WTC11 (cell line): ENCODE measurements at regions not wholly inside any gene's neighbourhood (a gene's known extent, or its start where the extent isn't known, plus 50 kb on each side); places are given as distances from the start of the nearest gene placed in this dataset.

ENCODE experiments used
- ATAC-seq: fragments of 200-7000 bp; cut with Tn5 transposase; 2 replicates; pipeline ENCODE4 v1.10.0; 2021; ENCODE audit warnings: mild to moderate bottlenecking, moderate library complexity
- CTCF ChIA-PET: fragments of 300-600 bp; sonication (Branson Sonifier 250); formaldehyde crosslinking; loops from one replicate; lab custom pipeline; 2021; ENCODE audit warnings: antibody characterized with exemption; lab: Charles Lee
- POLR2A ChIA-PET: fragments of 350-600 bp; sonication (Branson Sonifier 250); formaldehyde crosslinking; loops from one replicate; lab custom pipeline; 2021; ENCODE audit warnings: antibody characterized with exemption; lab: Charles Lee
- DNase-seq: peaks from one replicate; pipeline ENCODE4 v3.0.0; 2021; ENCODE audit warnings: low spot score
- H3K27ac Mint-ChIP-seq: 2 replicates; pipeline ENCODE4 v1.8.0; 2021; ENCODE audit warnings: mixed read lengths
- H3K27me3 Mint-ChIP-seq: 2 replicates; pipeline ENCODE4 v1.8.0; 2021; ENCODE audit warnings: low read depth, mild to moderate bottlenecking, moderate library complexity, mixed read lengths
- H3K36me3 Mint-ChIP-seq: 2 replicates; pipeline ENCODE4 v1.8.0; 2021; ENCODE audit warnings: mixed read lengths
- H3K4me1 Mint-ChIP-seq: 2 replicates; pipeline ENCODE4 v1.8.0; 2022; ENCODE audit warnings: mixed read lengths
- H3K4me3 Mint-ChIP-seq: 2 replicates; pipeline ENCODE4 v1.8.0; 2021; ENCODE audit warnings: mild to moderate bottlenecking, moderate library complexity, mixed read lengths
- H3K9me3 Mint-ChIP-seq: 2 replicates; pipeline ENCODE4 v1.8.0; 2021; ENCODE audit warnings: mixed read lengths
- CREB1 ChIP-seq: sonication (generic); formaldehyde crosslinking; IDR thresholded peaks from 2 replicates; pipeline ENCODE4 v1.8.0; 2023; ENCODE audit warnings: mild to moderate bottlenecking, missing genetic modification reagents
- CREM ChIP-seq: sonication (generic); formaldehyde crosslinking; IDR thresholded peaks from 2 replicates; pipeline ENCODE4 v1.8.1; 2022; ENCODE audit warnings: mild to moderate bottlenecking, missing genetic modification reagents, moderate library complexity
- NR3C1 ChIP-seq: sonication (generic); formaldehyde crosslinking; conservative IDR thresholded peaks from 2 replicates; pipeline ENCODE4 v1.8.1; 2023; ENCODE audit warnings: low read depth, mild to moderate bottlenecking, missing genetic modification reagents
- OVOL2 ChIP-seq: fragments of 250-450 bp; sonication (Bioruptor Pico); IDR thresholded peaks from 2 replicates; pipeline ENCODE4 v1.9.0; 2021; ENCODE audit warnings: mild to moderate bottlenecking, borderline replicate concordance
- SMAD3 ChIP-seq: sonication (generic); formaldehyde crosslinking; IDR thresholded peaks from 2 replicates; pipeline ENCODE4 v1.8.0; 2022; ENCODE audit warnings: missing genetic modification reagents, mild to moderate bottlenecking, borderline replicate concordance
- TEAD4 ChIP-seq: sonication (generic); formaldehyde crosslinking; IDR thresholded peaks from 2 replicates; pipeline ENCODE4 v1.8.0; 2022; ENCODE audit warnings: mild to moderate bottlenecking, missing genetic modification reagents
- ZBTB21 ChIP-seq: sonication (generic); formaldehyde crosslinking; IDR thresholded peaks from 2 replicates; pipeline ENCODE4 v1.8.1; 2023; ENCODE audit warnings: mild to moderate bottlenecking, missing genetic modification reagents, borderline replicate concordance
- ZNF138 ChIP-seq: sonication (generic); formaldehyde crosslinking; conservative IDR thresholded peaks from 2 replicates; pipeline ENCODE4 v1.8.1; 2022; ENCODE audit warnings: mild to moderate bottlenecking, moderate library complexity, missing genetic modification reagents
- ZNF396 ChIP-seq: fragments of 250-450 bp; sonication (Bioruptor Pico); IDR thresholded peaks from 2 replicates; pipeline ENCODE4 v1.8.0; 2021; ENCODE audit warnings: mild to moderate bottlenecking, moderate library complexity, borderline replicate concordance
- ZNF416 ChIP-seq: fragments of 250-450 bp; sonication (Bioruptor Pico); IDR thresholded peaks from 2 replicates; pipeline ENCODE4 v1.9.0; 2021; ENCODE audit warnings: mild to moderate bottlenecking, inconsistent platforms
- ZNF423 ChIP-seq: fragments of 250-450 bp; sonication (Bioruptor Pico); IDR thresholded peaks from 2 replicates; pipeline ENCODE4 v2.1.2; 2022; ENCODE audit warnings: mild to moderate bottlenecking, moderate library complexity
- TF ChIP-seq, protein P1 (sequence below): sonication (generic); formaldehyde crosslinking; IDR thresholded peaks from 2 replicates; pipeline ENCODE4 v1.8.1; 2023; ENCODE audit warnings: mild to moderate bottlenecking, missing genetic modification reagents, moderate library complexity
- TF ChIP-seq, protein P2 (sequence below): sonication (generic); formaldehyde crosslinking; IDR thresholded peaks from 2 replicates; pipeline ENCODE4 v1.8.0; 2023; ENCODE audit warnings: missing genetic modification reagents, mild to moderate bottlenecking, borderline replicate concordance
- TF ChIP-seq, protein P3 (sequence below): fragments of 250-450 bp; sonication (Bioruptor Pico); IDR thresholded peaks from 2 replicates; pipeline ENCODE4 v1.8.0; 2021; ENCODE audit warnings: mild to moderate bottlenecking
- TF ChIP-seq, protein P4 (sequence below): fragments of 250-450 bp; sonication (Bioruptor Pico); conservative IDR thresholded peaks from 2 replicates; pipeline ENCODE4 v1.9.0; 2021; ENCODE audit warnings: mild to moderate bottlenecking
- TF ChIP-seq, protein P5 (sequence below): sonication (generic); formaldehyde crosslinking; IDR thresholded peaks from 2 replicates; pipeline ENCODE4 v1.8.1; 2022; ENCODE audit warnings: mild to moderate bottlenecking, missing genetic modification reagents, moderate library complexity, borderline replicate concordance
- TF ChIP-seq, protein P6 (sequence below): fragments of 250-450 bp; sonication (Bioruptor Pico); IDR thresholded peaks from 2 replicates; pipeline ENCODE4 v2.1.2; 2022; ENCODE audit warnings: mild to moderate bottlenecking, moderate library complexity
- TF ChIP-seq, protein P7 (sequence below): sonication (generic); formaldehyde crosslinking; IDR thresholded peaks from 2 replicates; pipeline ENCODE4 v1.8.0; 2022; ENCODE audit warnings: mild to moderate bottlenecking, missing genetic modification reagents
- TF ChIP-seq, protein P8 (sequence below): fragments of 250-450 bp; sonication (Bioruptor Pico); IDR thresholded peaks from 2 replicates; pipeline ENCODE4 v1.9.0; 2021; ENCODE audit warnings: mild to moderate bottlenecking

DNA sequence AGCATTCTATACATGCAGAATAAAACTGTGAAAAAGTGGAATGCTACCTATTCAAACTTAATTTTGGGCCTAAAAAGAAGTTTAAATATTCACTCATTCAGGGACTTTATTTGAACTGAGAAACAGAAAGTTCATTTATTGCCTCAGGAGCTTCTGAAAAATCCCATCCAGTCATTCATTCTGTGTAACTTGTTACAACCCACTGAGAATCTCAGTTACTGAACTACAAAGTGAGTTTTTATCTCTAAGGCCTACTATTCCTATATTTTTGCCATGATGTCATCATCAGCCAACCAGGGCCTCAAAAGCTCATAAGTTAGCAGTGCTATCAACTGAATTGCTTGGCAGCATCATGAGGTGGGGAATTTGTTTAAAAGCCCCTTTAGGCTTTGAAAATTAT lies 98.0 kb upstream of the BOC start:
- Mint-ChIP-seq H3K27ac (no peak overlapping the region), H3K9me3 (peaks cover 6% of the 10 kb centered on the region; the same call in 1 of the 2 replicates), H3K4me3 (no peak overlapping the region), H3K36me3 (no peaks in the 10 kb centered on the region), H3K27me3 (no peaks in the 10 kb centered on the region; the same call in 1 of the 2 replicates), H3K4me1 (peaks cover 25% of the 10 kb centered on the region)
- no peak for DNase-seq
- TF ChIP-seq ZNF423 (CRISPR knock-in tag) (no peak), OVOL2 (CRISPR knock-in tag) (no peak), ZBTB21 (CRISPR knock-in tag) (no peak), CREB1 (CRISPR knock-in tag) (no peak), ZNF138 (CRISPR knock-in tag) (no peak), NR3C1 (CRISPR knock-in tag) (no peak), ZNF396 (CRISPR knock-in tag) (no peak)
- TF ChIP-seq, protein P1, sequence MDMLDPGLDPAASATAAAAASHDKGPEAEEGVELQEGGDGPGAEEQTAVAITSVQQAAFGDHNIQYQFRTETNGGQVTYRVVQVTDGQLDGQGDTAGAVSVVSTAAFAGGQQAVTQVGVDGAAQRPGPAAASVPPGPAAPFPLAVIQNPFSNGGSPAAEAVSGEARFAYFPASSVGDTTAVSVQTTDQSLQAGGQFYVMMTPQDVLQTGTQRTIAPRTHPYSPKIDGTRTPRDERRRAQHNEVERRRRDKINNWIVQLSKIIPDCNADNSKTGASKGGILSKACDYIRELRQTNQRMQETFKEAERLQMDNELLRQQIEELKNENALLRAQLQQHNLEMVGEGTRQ, result no peak
- TF ChIP-seq, protein P2, sequence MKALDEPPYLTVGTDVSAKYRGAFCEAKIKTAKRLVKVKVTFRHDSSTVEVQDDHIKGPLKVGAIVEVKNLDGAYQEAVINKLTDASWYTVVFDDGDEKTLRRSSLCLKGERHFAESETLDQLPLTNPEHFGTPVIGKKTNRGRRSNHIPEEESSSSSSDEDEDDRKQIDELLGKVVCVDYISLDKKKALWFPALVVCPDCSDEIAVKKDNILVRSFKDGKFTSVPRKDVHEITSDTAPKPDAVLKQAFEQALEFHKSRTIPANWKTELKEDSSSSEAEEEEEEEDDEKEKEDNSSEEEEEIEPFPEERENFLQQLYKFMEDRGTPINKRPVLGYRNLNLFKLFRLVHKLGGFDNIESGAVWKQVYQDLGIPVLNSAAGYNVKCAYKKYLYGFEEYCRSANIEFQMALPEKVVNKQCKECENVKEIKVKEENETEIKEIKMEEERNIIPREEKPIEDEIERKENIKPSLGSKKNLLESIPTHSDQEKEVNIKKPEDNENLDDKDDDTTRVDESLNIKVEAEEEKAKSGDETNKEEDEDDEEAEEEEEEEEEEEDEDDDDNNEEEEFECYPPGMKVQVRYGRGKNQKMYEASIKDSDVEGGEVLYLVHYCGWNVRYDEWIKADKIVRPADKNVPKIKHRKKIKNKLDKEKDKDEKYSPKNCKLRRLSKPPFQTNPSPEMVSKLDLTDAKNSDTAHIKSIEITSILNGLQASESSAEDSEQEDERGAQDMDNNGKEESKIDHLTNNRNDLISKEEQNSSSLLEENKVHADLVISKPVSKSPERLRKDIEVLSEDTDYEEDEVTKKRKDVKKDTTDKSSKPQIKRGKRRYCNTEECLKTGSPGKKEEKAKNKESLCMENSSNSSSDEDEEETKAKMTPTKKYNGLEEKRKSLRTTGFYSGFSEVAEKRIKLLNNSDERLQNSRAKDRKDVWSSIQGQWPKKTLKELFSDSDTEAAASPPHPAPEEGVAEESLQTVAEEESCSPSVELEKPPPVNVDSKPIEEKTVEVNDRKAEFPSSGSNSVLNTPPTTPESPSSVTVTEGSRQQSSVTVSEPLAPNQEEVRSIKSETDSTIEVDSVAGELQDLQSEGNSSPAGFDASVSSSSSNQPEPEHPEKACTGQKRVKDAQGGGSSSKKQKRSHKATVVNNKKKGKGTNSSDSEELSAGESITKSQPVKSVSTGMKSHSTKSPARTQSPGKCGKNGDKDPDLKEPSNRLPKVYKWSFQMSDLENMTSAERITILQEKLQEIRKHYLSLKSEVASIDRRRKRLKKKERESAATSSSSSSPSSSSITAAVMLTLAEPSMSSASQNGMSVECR (CRISPR knock-in tag), result no peak
- POLR2A ChIA-PET, result no interaction called here
- CTCF ChIA-PET, result no interaction called here
- ATAC-seq, result no peak

DNA sequence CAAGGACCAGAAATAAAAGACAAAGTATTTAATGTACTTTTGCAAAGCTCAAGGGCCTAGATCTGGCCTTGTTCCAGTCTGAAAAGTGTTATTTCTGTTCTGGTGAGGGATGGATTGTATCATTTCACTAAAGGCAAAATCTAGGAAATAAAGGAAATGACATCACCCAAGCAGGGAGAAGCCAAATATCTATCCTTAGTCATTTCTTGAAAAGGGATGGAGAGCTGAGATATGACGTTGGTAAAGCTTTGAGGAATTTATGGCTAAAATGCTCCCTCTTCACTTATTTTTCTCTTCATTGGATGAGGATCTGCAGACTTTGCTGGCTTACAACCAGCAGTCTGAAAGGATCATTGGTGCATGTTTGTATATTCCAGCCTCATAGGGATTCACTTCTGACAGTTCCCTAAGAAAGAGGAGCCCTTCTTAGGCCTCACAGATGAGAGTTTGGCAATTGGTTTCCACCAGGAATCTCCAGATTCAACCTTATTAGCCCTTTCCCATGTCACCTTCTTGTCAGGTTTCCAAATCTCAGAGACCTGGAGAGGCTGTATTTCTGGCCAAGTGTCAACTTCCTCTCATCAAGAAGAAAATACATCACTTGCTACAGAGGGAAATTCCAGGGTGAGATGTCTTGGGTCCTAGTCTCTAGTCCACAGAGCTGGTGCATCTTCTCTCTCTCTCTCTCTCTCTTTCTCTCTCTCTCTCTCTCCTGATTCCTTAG lies 93.7 kb upstream of the BOC start:
- no peak for DNase-seq
- peaks cover 19% of the 10 kb centered on the region; the same call in 1 of the 2 replicates for H3K4me1 Mint-ChIP-seq
- no peaks in the 10 kb centered on the region for H3K36me3 Mint-ChIP-seq
- POLR2A ChIA-PET, result no interaction called here
- CTCF ChIA-PET, result no interaction called here
- no peaks in the 10 kb centered on the region; the same call in 1 of the 2 replicates for H3K27me3 Mint-ChIP-seq
- ATAC-seq, result no peak
- peaks cover 6% of the 10 kb centered on the region; the same call in 1 of the 2 replicates for H3K9me3 Mint-ChIP-seq
- no peak overlapping the region for H3K4me3 Mint-ChIP-seq
- no peak overlapping the region for H3K27ac Mint-ChIP-seq
- no peak for TF ChIP-seq ZNF416
- no peak for TF ChIP-seq SMAD3 (CRISPR knock-in tag)
- TF ChIP-seq, protein P3, sequence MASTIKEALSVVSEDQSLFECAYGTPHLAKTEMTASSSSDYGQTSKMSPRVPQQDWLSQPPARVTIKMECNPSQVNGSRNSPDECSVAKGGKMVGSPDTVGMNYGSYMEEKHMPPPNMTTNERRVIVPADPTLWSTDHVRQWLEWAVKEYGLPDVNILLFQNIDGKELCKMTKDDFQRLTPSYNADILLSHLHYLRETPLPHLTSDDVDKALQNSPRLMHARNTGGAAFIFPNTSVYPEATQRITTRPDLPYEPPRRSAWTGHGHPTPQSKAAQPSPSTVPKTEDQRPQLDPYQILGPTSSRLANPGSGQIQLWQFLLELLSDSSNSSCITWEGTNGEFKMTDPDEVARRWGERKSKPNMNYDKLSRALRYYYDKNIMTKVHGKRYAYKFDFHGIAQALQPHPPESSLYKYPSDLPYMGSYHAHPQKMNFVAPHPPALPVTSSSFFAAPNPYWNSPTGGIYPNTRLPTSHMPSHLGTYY (CRISPR knock-in tag), result no peak
- TF ChIP-seq, protein P4, sequence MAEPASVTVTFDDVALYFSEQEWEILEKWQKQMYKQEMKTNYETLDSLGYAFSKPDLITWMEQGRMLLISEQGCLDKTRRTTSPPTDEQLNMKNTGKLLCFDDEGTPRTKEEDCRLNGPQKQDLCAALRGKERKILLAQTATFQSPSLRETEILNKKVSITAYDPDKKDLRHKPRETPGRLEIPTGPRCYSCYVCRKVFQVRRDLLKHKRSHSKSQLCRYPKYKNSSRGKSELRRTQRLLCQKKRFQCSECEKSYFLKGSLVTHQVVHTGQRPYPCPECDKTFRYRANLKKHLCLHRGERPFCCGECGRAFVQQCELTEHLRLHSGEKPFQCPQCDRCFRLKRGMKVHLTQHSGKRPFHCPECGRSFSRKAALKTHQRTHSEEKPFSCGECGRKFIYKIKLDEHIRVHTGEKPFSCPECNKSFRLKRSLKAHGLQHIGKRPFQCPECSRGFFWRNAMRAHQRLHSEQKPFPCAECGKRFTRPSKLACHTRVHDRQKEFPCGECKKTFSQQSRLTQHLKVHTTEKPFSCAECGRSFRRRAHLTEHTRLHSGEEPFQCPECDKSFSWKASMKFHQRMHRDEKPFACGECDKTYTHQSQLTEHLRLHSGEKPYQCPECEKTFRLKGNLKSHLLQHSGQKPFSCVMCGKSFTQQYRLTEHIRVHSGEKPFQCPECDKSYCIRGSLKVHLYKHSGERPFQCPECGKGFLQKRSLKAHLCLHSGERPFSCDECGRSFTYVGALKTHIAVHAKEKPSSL (CRISPR knock-in tag), result no peak
- TF ChIP-seq, protein P5, sequence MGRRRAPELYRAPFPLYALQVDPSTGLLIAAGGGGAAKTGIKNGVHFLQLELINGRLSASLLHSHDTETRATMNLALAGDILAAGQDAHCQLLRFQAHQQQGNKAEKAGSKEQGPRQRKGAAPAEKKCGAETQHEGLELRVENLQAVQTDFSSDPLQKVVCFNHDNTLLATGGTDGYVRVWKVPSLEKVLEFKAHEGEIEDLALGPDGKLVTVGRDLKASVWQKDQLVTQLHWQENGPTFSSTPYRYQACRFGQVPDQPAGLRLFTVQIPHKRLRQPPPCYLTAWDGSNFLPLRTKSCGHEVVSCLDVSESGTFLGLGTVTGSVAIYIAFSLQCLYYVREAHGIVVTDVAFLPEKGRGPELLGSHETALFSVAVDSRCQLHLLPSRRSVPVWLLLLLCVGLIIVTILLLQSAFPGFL (CRISPR knock-in tag), result no peak
- no peak for TF ChIP-seq CREM (CRISPR knock-in tag)
- TF ChIP-seq, protein P6, sequence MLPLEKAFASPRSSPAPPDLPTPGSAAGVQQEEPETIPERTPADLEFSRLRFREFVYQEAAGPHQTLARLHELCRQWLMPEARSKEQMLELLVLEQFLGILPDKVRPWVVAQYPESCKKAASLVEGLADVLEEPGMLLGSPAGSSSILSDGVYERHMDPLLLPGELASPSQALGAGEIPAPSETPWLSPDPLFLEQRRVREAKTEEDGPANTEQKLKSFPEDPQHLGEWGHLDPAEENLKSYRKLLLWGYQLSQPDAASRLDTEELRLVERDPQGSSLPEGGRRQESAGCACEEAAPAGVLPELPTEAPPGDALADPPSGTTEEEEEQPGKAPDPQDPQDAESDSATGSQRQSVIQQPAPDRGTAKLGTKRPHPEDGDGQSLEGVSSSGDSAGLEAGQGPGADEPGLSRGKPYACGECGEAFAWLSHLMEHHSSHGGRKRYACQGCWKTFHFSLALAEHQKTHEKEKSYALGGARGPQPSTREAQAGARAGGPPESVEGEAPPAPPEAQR (CRISPR knock-in tag), result no peak
- TF ChIP-seq, protein P7, sequence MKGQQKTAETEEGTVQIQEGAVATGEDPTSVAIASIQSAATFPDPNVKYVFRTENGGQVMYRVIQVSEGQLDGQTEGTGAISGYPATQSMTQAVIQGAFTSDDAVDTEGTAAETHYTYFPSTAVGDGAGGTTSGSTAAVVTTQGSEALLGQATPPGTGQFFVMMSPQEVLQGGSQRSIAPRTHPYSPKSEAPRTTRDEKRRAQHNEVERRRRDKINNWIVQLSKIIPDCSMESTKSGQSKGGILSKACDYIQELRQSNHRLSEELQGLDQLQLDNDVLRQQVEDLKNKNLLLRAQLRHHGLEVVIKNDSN (CRISPR knock-in tag), result no peak
- TF ChIP-seq, protein P8, sequence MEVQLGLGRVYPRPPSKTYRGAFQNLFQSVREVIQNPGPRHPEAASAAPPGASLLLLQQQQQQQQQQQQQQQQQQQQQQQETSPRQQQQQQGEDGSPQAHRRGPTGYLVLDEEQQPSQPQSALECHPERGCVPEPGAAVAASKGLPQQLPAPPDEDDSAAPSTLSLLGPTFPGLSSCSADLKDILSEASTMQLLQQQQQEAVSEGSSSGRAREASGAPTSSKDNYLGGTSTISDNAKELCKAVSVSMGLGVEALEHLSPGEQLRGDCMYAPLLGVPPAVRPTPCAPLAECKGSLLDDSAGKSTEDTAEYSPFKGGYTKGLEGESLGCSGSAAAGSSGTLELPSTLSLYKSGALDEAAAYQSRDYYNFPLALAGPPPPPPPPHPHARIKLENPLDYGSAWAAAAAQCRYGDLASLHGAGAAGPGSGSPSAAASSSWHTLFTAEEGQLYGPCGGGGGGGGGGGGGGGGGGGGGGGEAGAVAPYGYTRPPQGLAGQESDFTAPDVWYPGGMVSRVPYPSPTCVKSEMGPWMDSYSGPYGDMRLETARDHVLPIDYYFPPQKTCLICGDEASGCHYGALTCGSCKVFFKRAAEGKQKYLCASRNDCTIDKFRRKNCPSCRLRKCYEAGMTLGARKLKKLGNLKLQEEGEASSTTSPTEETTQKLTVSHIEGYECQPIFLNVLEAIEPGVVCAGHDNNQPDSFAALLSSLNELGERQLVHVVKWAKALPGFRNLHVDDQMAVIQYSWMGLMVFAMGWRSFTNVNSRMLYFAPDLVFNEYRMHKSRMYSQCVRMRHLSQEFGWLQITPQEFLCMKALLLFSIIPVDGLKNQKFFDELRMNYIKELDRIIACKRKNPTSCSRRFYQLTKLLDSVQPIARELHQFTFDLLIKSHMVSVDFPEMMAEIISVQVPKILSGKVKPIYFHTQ (CRISPR knock-in tag), result no peak
- TF ChIP-seq TEAD4, result no peak
